CD4-positive, alpha-beta T cell treated with Interferon alpha-2 for 1 hour (primary cell): ENCODE measurements at regions not wholly inside any gene's neighbourhood (a gene's known extent, or its start where the extent isn't known, plus 50 kb on each side); places are given as distances from the start of the nearest gene placed in this dataset.

Experiments used
- DNase-seq, 2 donors: peaks; one replicate each; pipeline ENCODE4 v3.0.0-alpha.2; 2020 to 2022

GRCh38 chr1:198935306-198935921, 296.6 kb downstream of the PTPRC start:
- DNase-seq = peak; percentile 41 to 48

- DNase-seq = no peak
These were observed 297.7 kb downstream of the PTPRC start for GRCh38 chr1:198936371-198937083.

GRCh38 chr1:198937231-198938031, 298.6 kb downstream of the PTPRC start:
- DNase-seq = peak; percentile 59 to 80

- DNase-seq = no peak
These were observed 300.4 kb downstream of the PTPRC start for GRCh38 chr1:198939286-198939685.

- DNase-seq = no peak
These were observed 301.1 kb downstream of the PTPRC start for GRCh38 chr1:198939956-198940355.

GRCh38 chr1:198942466-198942865, 303.6 kb downstream of the PTPRC start:
- no peak for DNase-seq

GRCh38 chr1:198943484-198944187, 304.8 kb downstream of the PTPRC start:
- DNase-seq = no peak

- DNase-seq = no peak
These were observed 308.6 kb downstream of the PTPRC start for GRCh38 chr1:198947456-198947855.

GRCh38 chr1:198948895-198949659, 310.2 kb downstream of the PTPRC start:
- no peak for DNase-seq

- DNase-seq = no peak
These were observed 311.2 kb downstream of the PTPRC start for GRCh38 chr1:198950036-198950435.

GRCh38 chr1:198955085-198955484, 316.2 kb downstream of the PTPRC start:
- no peak for DNase-seq

- DNase-seq = no peak
These were observed 318.2 kb downstream of the PTPRC start for GRCh38 chr1:198957044-198957443.

- peak in 1 of 2 donors; percentile 13 for DNase-seq
These were observed 320.2 kb downstream of the PTPRC start for GRCh38 chr1:198959032-198959431.

- DNase-seq = no peak
These were observed 320.8 kb downstream of the PTPRC start for GRCh38 chr1:198959676-198960075.

- DNase-seq = peak in 1 of 2 donors; percentile 13
These were observed 325.0 kb downstream of the PTPRC start for GRCh38 chr1:198963796-198964195.

GRCh38 chr1:198966519-198966918, 327.7 kb downstream of the PTPRC start:
- no peak for DNase-seq

GRCh38 chr1:198967566-198967965, 328.7 kb downstream of the PTPRC start:
- DNase-seq = no peak

- no peak for DNase-seq
These were observed 330.0 kb downstream of the PTPRC start for GRCh38 chr1:198968866-198969265.

- no peak for DNase-seq
These were observed 331.1 kb downstream of the PTPRC start for GRCh38 chr1:198969981-198970380.

- DNase-seq = no peak
These were observed 332.1 kb downstream of the PTPRC start for GRCh38 chr1:198970916-198971315.

GRCh38 chr1:198977909-198978308, 339.1 kb downstream of the PTPRC start:
- no peak for DNase-seq

GRCh38 chr1:198978523-198978922, 339.7 kb downstream of the PTPRC start:
- no peak for DNase-seq
